K562 (cell line): ENCODE measurements at regions not wholly inside any gene's neighbourhood (a gene's known extent, or its start where the extent isn't known, plus 50 kb on each side); places are given as distances from the start of the nearest gene placed in this dataset.

ENCODE experiments used
- ATAC-seq: fragments of 200-7000 bp; cut with Tn5 transposase; 3 replicates; pipeline ENCODE4 v1.9.1; 2020; ENCODE audit warnings: moderate library complexity
- BruUV-seq: library from RNA; stranded (reverse); fragments of 400-500 nt; replicated peaks from 2 replicates; lab custom pipeline; 2021; lab: Mats Ljungman, UMichigan
- CTCF ChIA-PET: fragments of 300-600 bp; formaldehyde crosslinking; extraction: SDS; loops from one replicate; lab custom pipeline; 2021; ENCODE audit warnings: low intra/inter-chr PET ratio; lab: Yijun Ruan, JAX
- POLR2A ChIA-PET: fragments of 300-600, 350-650 bp; sonication (Branson Sonifier 250); formaldehyde crosslinking; extraction: SDS; loops from one replicate; lab custom pipeline; 2021; ENCODE audit warnings: antibody characterized with exemption, inconsistent platforms; lab: Yijun Ruan, JAX
- DNase-seq, 4 experiments: peaks; one replicate each; pipeline versions ENCODE4 v3.0.0 to v3.0.0-alpha.2; 2011 to 2018; ENCODE audit warnings: low spot score in 3 of 4, mixed read lengths in 3 of 4; ENCODE audit errors: extremely low read depth in 1 of 4
- FAIRE-seq: peaks from 2 replicates; lab custom pipeline; 2011; peaks lifted over from hg19 to GRCh38; lab: Jason Lieb, UNC
- H2AFZ ChIP-seq: 2 replicates; pipeline ENCODE4 v1.6.0; 2011; ENCODE audit warnings: low read depth, low read length, control low read depth, inconsistent platforms
- H3K27ac ChIP-seq: fragments of 200-600 bp; 3 replicates; pipeline ENCODE4 v1.8.0; 2011; ENCODE audit warnings: low read depth, mild to moderate bottlenecking, control low read depth, inconsistent platforms, low read length, moderate library complexity, mixed read lengths; ENCODE audit errors: extremely low read depth
- H3K27me3 ChIP-seq, 2 experiments: fragments of 300-600 bp in 1 of 2; 2 replicates in 1 of 2; 3 replicates in 1 of 2; pipeline versions ENCODE4 v1.6.0 to v1.8.0; 2011; ENCODE audit warnings: inconsistent platforms in 2 of 2, low read length in 2 of 2, mild to moderate bottlenecking in 1 of 2, mixed read lengths in 1 of 2, moderate library complexity in 1 of 2; ENCODE audit not compliant: control insufficient read depth in 2 of 2, insufficient read depth in 2 of 2
- H3K36me3 ChIP-seq: fragments of 300-600 bp; 3 replicates; pipeline ENCODE4 v1.8.0; 2011; ENCODE audit warnings: mild to moderate bottlenecking, low read length, inconsistent platforms; ENCODE audit not compliant: control insufficient read depth, insufficient read depth
- H3K4me1 ChIP-seq, 2 experiments: fragments of 200-600 bp in 1 of 2; replicated peaks in 1 of 2; 2 replicates in 1 of 2; 3 replicates in 1 of 2; pipeline versions ENCODE4 v1.5.1 to v1.8.0; 2011; ENCODE audit warnings: inconsistent platforms in 2 of 2, low read length in 2 of 2, mild to moderate bottlenecking in 1 of 2, mixed read lengths in 1 of 2, moderate library complexity in 1 of 2; ENCODE audit not compliant: control insufficient read depth in 2 of 2, insufficient read depth in 2 of 2
- H3K4me2 ChIP-seq: 2 replicates; pipeline ENCODE4 v1.6.1; 2011; ENCODE audit warnings: low read length, control low read depth, inconsistent platforms, mixed read lengths; ENCODE audit not compliant: insufficient read depth
- H3K4me3 ChIP-seq: fragments of 200-600 bp; sonication (generic), shearing (Covaris generic); 2 replicates; pipeline ENCODE4 v1.5.1; 2016; ENCODE audit warnings: control low read depth, inconsistent platforms
- H3K79me2 ChIP-seq: fragments of 200-600 bp; 3 replicates; pipeline ENCODE4 v1.8.0; 2011; ENCODE audit warnings: low read length, inconsistent platforms; ENCODE audit not compliant: control insufficient read depth, insufficient read depth
- H3K9ac ChIP-seq, 2 experiments: 2 replicates each; pipeline versions ENCODE4 v1.6.0 to v1.6.1; 2011; ENCODE audit warnings: low read depth in 2 of 2, low read length in 2 of 2, control low read depth in 1 of 2, inconsistent platforms in 1 of 2, mild to moderate bottlenecking in 1 of 2, mixed read lengths in 1 of 2; ENCODE audit not compliant: insufficient read depth in 1 of 2
- H3K9me1 ChIP-seq: one replicate; pipeline ENCODE4 v1.6.0; 2011; ENCODE audit warnings: inconsistent platforms, mild to moderate bottlenecking, low read length, moderate library complexity; ENCODE audit not compliant: control insufficient read depth, insufficient read depth
- H3K9me3 ChIP-seq: replicated peaks from 2 replicates; pipeline ENCODE4 v1.5.1; 2011; ENCODE audit warnings: low read depth, low read length, inconsistent platforms; ENCODE audit not compliant: control insufficient read depth, insufficient read depth
- H4K20me1 ChIP-seq: replicated peaks from 2 replicates; pipeline ENCODE4 v1.6.1; 2011; ENCODE audit warnings: low read length, inconsistent platforms, mixed read lengths; ENCODE audit not compliant: control insufficient read depth, insufficient read depth
- ESRRB ChIP-seq: fragments of 250-450 bp; sonication (Bioruptor Pico); IDR thresholded peaks from 2 replicates; pipeline ENCODE4 v1.5.0; 2020; ENCODE audit warnings: mild to moderate bottlenecking, moderate library complexity, borderline replicate concordance
- GATAD2B ChIP-seq: fragments of 450-650 bp; IDR thresholded peaks from 2 replicates; pipeline ENCODE4 v1.6.1; 2017; ENCODE audit warnings: mild to moderate bottlenecking, borderline replicate concordance
- GMEB1 ChIP-seq: fragments of 250-450 bp; sonication (Bioruptor Pico); IDR thresholded peaks from 2 replicates; pipeline ENCODE4 v1.4.0; 2020; ENCODE audit warnings: mild to moderate bottlenecking
- HBP1 ChIP-seq: fragments of 450-650 bp; formaldehyde crosslinking; IDR thresholded peaks from 2 replicates; pipeline ENCODE4 v1.4.0; 2022; ENCODE audit warnings: missing genetic modification characterization
- HEY1 ChIP-seq: fragments of 250-450 bp; sonication (Bioruptor Pico); IDR thresholded peaks from 2 replicates; pipeline ENCODE4 v1.5.0; 2020; ENCODE audit warnings: mild to moderate bottlenecking, moderate library complexity, borderline replicate concordance
- NFIC ChIP-seq: fragments of 450-650 bp; IDR thresholded peaks from 2 replicates; pipeline ENCODE4 v1.6.1; 2017; ENCODE audit warnings: mild to moderate bottlenecking, inconsistent platforms
- PCBP1 ChIP-seq: fragments of 200-400 bp; formaldehyde crosslinking; IDR thresholded peaks from 2 replicates; pipeline ENCODE4 v1.6.1; 2018; ENCODE audit warnings: mild to moderate bottlenecking, low read depth, low read length; ENCODE audit not compliant: poor library complexity, severe bottlenecking
- PHF20 ChIP-seq: fragments of 450-650 bp; IDR thresholded peaks from 2 replicates; pipeline ENCODE4 v1.6.1; 2018; ENCODE audit not compliant: partially characterized antibody
- RFX5 ChIP-seq: IDR thresholded peaks from 2 replicates; pipeline ENCODE4 v1.6.1; 2011; ENCODE audit warnings: low read depth, mild to moderate bottlenecking, improper control_type of control experiment, low read length
- TEAD1 ChIP-seq, 2 experiments: fragments of 450-650 bp in 1 of 2; sonication (generic) in 1 of 2; formaldehyde crosslinking; IDR thresholded peaks; 2 replicates each; pipeline versions ENCODE4 v1.4.0 to v1.8.0; 2020 to 2022; ENCODE audit warnings: mild to moderate bottlenecking in 2 of 2, missing genetic modification reagents in 1 of 2
- ZKSCAN3 ChIP-seq: fragments of 250-450 bp; sonication (Bioruptor Pico); IDR thresholded peaks from 2 replicates; pipeline ENCODE4 v1.4.0; 2020
- ZNF175 ChIP-seq: fragments of 200-800 bp; sonication (Bioruptor generic); IDR thresholded peaks from 2 replicates; pipeline ENCODE4 v1.6.1; 2016; ENCODE audit warnings: low read depth, mild to moderate bottlenecking, missing genetic modification characterization, missing compliant biosample characterization
- ZNF253 ChIP-seq: fragments of 250-450 bp; sonication (Bioruptor Pico); conservative IDR thresholded peaks from 2 replicates; pipeline ENCODE4 v1.6.1; 2021; ENCODE audit warnings: mild to moderate bottlenecking
- ZNF668 ChIP-seq: fragments of 250-450 bp; sonication (Bioruptor Pico); IDR thresholded peaks from 2 replicates; pipeline ENCODE4 v1.8.0; 2022; ENCODE audit warnings: mild to moderate bottlenecking, inconsistent platforms
- WGBS: fragments of 100-300 bp; shearing (Covaris generic); methylation state at CpG from one replicate; pipeline ENCODE4 v1.1.6; 2016; ENCODE audit warnings: low coverage, mixed read lengths; ENCODE audit not compliant: insufficient coverage; ENCODE audit errors: missing lambda C conversion rate; 5-methylcytosine and 5-hydroxymethylcytosine counted together
- in situ Hi-C: fragments of 300-500 bp; cut with MboI; formaldehyde crosslinking; loops from 4 replicates; pipeline ENCODE4 v1.15.0; 2018; ENCODE audit warnings: inconsistent platforms, mixed read lengths
- intact Hi-C: fragments of 100-400 bp; cut with micrococcal nuclease; formaldehyde crosslinking; loops from 2 replicates; pipeline ENCODE4 v1.14.2; 2022
- TF ChIP-seq, protein P1 (sequence below): IDR thresholded peaks from 2 replicates; pipeline ENCODE4 v1.6.1; 2014; ENCODE audit warnings: antibody characterized with exemption
- TF ChIP-seq, protein P2 (sequence below): fragments of 450-650 bp; formaldehyde crosslinking; IDR thresholded peaks from 2 replicates; pipeline ENCODE4 v1.4.0; 2020; ENCODE audit warnings: mild to moderate bottlenecking

GRCh38 chr13:99823961-99824360, 147.6 kb downstream of the ZIC5 start:
- H3K4me3 ChIP-seq = no peak overlapping the region
- no peak for TF ChIP-seq GATAD2B
- TF ChIP-seq GMEB1 (CRISPR knock-in tag) = no peak
- TF ChIP-seq HEY1 = no peak
- TF ChIP-seq, protein P1, sequence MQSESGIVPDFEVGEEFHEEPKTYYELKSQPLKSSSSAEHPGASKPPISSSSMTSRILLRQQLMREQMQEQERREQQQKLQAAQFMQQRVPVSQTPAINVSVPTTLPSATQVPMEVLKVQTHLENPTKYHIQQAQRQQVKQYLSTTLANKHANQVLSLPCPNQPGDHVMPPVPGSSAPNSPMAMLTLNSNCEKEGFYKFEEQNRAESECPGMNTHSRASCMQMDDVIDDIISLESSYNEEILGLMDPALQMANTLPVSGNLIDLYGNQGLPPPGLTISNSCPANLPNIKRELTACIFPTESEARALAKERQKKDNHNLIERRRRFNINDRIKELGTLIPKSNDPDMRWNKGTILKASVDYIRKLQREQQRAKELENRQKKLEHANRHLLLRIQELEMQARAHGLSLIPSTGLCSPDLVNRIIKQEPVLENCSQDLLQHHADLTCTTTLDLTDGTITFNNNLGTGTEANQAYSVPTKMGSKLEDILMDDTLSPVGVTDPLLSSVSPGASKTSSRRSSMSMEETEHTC = no peak
- no peak for TF ChIP-seq PHF20
- TF ChIP-seq TEAD1 (CRISPR knock-in tag; IDR thresholded peaks at IDR 0.05) = no peak
- TF ChIP-seq RFX5 = no peak
- TF ChIP-seq, protein P2, sequence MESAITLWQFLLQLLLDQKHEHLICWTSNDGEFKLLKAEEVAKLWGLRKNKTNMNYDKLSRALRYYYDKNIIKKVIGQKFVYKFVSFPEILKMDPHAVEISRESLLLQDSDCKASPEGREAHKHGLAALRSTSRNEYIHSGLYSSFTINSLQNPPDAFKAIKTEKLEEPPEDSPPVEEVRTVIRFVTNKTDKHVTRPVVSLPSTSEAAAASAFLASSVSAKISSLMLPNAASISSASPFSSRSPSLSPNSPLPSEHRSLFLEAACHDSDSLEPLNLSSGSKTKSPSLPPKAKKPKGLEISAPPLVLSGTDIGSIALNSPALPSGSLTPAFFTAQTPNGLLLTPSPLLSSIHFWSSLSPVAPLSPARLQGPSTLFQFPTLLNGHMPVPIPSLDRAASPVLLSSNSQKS = no peak
- no peak for TF ChIP-seq ZNF175
- TF ChIP-seq ZKSCAN3 (CRISPR knock-in tag) = no peak
- no peak for TF ChIP-seq HBP1
- no peak for TF ChIP-seq ESRRB (CRISPR knock-in tag)
- no peak for TF ChIP-seq ZNF668
- no peak for TF ChIP-seq ZNF253 (CRISPR knock-in tag)
- TF ChIP-seq PCBP1 = no peak
- TF ChIP-seq NFIC = no peak
- TF ChIP-seq, all 486 proteins: peak for 0
- Histone ChIP-seq H2AFZ (no peak overlapping the region), H3K9me1 (no peaks in the 10 kb centered on the region), H3K9me3 (no peaks in the 10 kb centered on the region), H3K4me1 (no peaks in the 10 kb centered on the region), H4K20me1 (peaks cover 3% of the 10 kb centered on the region; the same call in 1 of the 2 replicates), H3K27me3 (peaks cover 3 to 23% of the 10 kb centered on the region in 2 experiments; a peak in 4 of 5 replicates), H3K27ac (no peak overlapping the region), H3K9ac (no peak overlapping the region), H3K79me2 (no peaks in the 10 kb centered on the region), H3K36me3 (no peaks in the 10 kb centered on the region), H3K4me2 (no peak overlapping the region)
- 6% methylated on average over 2 of the region's 2 CpGs for WGBS
- POLR2A ChIA-PET = no interaction called here
- intact Hi-C loops (no loop called here), in situ Hi-C loops (no loop called here)
- DNase-seq (no peak), FAIRE-seq (no peak), ATAC-seq (no peak)
- no TSS peak for BruUV-seq
- CTCF ChIA-PET = no interaction called here
